HG02759 (cell line): ENCODE measurements at regions not wholly inside any gene's neighbourhood (a gene's known extent, or its start where the extent isn't known, plus 50 kb on each side); places are given as distances from the start of the nearest gene placed in this dataset.
"Not testable (repeated sequence)": the region's sequence is repeated elsewhere in the genome, so short reads cannot be mapped to it uniquely, and the experiment has no call there.

Experiments used
- ATAC-seq: cut with Tn5 transposase; IDR thresholded peaks from one replicate; pipeline ENCODE4 v1.9.1; 2021; ENCODE audit warnings: mild to moderate bottlenecking, moderate library complexity; ENCODE audit not compliant: unreplicated experiment

DNA sequence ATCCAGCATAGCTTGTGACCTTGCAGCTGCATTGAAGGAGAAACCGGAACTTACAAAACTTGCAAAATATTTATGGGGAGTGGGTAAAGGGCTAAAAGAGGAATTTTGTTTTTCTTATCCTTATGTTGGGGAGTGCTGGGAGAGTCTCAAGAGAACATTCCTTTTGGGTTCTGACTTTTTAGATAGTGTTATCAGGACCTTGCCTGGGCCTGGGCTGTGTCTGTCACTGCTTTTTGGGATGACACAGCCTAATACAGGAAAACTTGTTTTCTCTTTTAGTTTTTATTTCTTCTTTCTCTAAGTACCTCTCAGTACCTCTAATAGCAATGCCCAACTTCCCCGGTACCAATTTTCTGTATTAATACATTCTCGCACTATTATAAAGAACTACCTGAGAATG, 850.6 kb downstream of the RPS29 start:
- no peak for ATAC-seq

DNA sequence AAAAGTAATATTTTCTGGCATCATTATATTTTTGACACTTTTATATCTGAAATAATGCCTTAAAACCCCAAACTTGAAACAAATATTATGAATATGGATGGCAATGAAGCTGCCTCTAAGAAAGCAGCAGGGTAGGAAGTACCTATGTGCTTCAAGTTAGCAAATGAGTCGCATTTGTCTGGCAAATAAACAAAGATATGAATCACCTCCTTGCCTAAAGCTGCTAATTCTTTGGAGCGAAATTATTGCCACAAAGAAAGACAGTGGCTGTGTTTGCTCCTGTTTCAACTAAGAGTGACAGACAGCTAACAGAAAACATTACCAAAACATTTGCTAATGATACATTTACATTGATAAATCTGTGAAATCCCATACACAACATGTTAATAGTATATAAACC, 854.9 kb downstream of the RPS29 start:
- no peak for ATAC-seq

DNA sequence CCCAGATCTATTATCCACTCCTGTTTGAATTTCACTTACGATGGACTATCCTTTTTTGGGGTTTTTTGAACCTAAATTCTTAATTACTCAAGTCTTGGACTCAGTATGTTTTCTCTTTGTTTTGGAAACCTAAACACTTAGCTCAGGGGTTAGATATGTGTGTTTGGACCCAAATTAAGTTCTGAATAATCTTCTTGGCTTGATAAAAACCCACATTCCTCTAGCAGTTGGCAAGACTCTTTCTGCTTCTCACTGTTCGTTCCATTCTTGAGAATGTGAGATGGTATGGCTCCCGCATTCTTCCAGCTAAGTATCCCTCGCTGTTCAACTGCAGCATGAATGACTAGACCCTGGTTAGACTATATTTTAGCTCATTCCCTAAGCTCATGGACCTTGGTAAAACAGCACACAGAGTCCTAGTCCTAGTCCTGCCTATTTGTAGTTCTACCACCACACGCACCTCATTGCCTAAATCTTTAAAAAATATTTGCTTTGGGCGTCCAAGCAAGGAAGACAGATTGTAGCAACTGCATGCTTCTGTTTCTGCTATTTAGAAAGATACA, 860.0 kb downstream of the RPS29 start:
- no peak for ATAC-seq

DNA sequence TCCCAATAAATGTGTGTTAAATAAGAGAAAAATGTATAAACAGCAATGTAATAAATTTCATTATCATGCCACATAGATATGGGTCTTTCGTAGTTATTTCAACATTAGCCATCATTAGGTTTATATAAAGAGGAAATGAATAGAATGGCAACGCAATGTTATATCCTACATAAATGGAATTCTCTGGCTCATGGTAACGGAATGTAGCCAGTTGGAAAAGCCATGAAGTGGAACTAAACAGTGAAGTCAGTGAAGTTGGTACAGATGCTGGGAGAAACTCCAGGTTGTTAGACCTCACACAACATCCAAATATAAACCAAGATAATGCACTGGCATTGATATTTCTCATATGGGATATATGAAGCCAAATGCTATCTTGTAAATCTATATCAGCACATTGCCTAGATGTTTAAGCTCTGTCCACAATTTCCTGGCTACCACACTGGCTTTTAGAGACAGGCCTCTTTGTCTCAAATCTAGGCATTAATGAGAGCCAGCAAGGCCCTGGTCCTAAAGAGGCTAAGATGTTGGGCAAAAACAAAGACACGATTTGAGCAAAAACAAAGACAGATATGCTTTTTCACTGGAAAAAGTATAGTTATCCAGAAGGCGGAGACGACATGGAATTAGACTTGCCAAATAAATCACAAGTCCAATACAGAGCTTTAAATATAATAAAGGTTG, 861.0 kb downstream of the RPS29 start:
- ATAC-seq = no peak

DNA sequence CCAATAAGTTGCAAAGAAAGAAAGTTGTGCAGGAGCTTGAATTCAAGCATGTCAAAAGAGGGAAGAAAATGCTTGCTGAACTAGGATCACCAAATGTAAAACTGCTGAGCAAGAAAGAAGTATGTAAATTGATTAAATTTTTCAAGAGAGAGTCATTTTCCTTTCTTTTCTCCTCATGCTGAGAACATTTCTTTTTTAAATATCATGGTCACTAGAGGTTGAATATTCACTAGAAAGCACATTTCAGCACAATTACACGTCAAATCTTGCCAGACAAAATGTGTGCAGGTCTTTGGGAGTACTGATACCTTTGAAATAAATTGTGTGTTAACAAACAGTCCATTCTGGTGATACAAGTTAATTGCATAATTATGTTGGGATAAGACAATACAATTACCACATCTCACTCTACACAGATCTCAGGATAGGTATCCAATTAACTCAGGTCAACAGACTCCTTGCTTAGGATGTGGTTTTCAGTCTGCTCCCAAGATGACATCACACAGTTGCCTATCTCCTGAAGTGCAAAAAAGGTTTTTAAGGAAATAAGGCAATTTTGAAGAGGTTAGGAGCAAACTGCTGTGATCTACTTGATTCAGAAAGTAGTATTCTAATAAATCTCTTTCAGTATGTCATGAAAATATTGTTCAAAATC, 862.2 kb downstream of the RPS29 start:
- no peak for ATAC-seq

DNA sequence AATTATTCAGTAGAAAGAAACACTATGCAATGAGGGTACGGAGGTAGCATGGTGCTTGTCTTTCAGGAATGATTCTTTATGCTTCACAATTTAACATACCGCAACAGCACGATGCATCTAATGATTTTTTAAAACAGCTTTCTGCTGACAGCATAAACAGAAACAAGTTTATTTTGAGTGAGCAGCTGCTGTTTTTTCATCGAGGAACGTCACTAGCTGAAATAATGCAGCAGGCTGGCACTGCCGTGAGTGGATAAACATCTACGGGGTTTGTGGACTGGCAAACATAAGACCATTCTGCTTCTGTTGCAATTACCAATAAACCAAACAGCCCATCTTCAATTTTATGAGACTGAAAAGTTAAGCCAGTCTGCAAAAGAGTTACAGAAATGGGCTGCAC, 871.8 kb downstream of the RPS29 start:
- ATAC-seq = no peak

DNA sequence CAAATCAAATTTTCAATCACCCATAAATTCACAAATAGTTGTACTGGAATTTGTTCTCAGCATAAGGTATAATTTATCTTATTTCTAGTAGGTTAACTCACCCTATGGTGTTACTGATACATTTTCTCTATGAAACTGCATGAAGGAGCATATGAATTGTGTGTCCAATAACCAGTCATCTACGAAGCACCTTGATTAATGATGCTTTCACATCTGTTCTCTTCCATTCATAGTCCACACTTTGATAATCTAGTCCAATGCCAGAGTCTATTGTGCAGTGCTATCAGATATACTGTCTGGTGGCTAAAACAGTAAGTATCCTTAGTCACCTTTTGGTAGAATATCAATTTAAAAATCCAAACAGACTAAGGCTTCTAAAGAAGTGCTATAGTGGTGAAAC, 876.0 kb downstream of the RPS29 start:
- no peak for ATAC-seq

DNA sequence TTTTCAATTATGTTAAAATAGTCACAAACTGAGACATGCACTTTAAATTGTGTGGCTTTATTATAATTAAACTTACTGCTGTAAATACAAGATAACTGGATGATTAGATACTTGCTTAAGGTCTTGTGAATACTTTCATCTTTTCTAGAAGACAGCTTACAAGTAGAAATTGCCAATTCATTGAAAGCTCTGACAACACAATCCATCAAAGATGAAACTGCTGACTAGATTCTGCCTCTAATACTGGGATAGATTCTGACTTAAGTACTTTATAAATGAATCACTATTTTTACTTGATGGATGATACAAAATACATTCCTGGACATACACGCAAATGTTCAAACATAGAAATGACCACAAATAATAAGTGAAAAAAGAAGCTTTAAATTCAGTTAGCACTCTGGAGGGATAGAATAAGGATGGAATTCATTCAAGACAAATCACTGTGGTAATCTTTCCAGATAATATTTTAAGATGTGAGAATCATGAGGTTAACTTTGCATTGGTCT, 876.8 kb downstream of the RPS29 start:
- ATAC-seq = no peak

DNA sequence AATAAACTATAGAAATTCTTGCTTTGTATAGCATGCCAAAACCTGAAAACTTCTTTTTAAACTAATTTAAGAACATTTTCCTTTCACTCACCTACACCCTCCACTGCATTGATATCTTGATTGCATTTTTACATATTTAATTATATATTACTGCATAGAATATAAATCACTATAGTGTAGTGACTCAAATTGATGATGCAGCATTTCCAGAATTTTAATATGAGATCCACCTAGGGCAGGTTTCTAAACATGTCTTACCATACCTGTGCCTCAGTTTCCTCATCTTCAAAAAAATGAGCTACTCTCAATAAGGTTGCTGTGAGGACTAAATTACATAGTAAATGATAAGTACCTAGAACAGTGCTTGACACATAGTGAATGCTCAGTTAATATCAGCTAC, 881.5 kb downstream of the RPS29 start:
- ATAC-seq = no peak

DNA sequence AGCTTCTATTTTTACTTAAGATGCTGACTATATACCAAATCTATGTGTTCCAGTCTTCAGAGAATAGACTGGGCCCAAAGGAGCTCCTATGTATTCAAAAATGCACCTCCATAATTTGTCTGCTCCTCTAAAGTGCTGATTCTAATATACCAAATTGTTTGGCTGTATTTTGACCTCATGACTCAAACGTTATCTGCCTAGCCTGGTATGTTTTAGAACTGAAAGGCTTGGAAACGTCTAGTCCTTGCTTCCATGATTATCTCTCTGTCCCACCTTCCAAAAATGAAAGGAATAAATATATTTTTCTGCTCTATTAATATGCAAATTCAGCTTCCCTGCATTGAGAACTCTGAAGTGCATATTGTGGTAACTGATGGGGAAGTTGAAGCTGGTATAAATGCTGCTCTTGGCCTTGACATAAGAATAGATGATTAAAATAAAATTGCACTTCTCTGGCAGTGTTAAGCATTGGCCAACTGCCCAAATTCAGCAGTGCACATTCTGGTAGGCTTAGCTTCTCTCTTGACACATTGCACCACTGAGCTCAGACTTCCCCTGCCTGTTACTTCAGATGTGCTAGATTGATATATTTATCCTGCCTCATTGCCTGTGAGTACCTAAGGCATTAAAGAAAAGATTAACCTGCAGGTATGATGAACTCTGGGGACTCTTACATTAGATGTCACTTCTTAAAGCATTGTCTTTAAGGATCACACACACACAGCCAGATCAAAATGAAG, 882.3 kb downstream of the RPS29 start:
- ATAC-seq = no peak

DNA sequence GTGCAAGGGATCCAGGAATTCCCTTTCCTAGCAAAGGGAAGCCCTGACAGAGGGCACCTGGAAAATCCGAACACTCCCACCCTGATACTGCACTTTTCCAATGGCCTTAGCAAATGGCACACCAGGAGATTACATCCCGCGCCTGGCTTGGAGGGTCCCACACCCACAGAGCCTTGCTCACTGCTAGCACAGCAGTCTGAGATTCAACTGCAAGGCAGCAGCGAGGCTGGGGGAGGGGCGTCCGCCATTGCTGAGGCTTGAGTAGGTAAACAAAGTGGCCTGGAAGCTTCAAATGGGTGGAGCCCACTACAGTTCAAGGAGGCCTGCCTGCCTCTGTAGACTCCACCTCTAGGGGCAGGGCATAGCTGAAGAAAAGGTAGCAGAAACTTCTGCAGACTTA, 888.8 kb downstream of the RPS29 start:
- ATAC-seq = not testable (repeated sequence)

DNA sequence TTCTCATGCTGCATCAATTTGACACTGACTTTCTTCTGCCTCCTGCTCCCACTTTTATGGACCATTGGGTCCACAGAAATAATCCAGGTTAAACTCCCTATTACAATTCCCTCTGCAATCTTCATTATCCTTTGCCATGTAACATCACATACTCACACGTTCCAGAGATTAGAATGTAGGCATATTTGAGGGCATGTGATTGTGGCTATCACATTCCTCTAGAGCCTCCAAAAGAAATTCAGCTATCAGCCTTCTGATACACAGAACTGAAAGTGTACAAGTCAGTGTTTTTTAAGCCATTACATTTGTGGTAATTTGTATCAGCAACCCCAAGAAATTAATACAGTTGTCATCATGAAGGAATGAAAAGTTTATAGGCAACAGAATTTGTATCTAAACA, 892.4 kb downstream of the RPS29 start:
- no peak for ATAC-seq

DNA sequence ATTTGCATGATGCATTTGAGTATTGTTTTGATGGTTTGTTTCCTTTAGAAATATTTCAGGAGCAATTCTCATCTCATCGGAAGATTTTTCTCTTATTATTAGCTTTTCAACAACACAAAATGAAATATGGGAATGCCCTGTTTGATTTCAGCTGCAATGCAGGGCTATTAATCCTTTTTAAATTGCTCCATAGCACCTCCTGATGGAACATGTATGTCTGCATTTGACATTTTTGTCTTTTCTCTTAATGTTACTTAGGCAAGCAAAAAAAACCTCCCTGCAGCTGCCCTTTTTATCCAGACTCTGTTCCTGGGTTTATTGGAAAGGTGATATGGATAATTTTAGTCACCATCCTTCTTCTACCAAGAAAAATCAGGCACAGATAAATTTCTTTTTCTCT, 895.8 kb downstream of the RPS29 start:
- no peak for ATAC-seq

DNA sequence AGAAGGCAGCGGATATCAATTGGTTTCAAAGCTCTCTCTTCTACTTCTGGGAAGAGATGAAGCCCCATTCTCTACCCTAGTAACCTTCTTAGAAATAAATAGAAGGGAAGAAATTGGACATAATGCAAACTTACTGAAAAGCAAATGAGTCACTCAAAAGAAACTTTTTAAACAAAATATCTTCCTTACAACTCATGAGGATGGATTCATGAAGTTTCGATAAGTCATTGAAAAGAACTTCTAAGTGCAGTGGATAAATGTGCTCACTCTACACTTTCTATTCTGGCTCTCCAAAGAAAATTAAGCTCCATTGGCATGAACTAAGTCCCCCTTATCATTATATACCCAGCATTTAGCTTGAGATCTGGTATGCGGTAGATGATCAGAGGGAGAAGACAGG, 899.5 kb downstream of the RPS29 start:
- no peak for ATAC-seq

DNA sequence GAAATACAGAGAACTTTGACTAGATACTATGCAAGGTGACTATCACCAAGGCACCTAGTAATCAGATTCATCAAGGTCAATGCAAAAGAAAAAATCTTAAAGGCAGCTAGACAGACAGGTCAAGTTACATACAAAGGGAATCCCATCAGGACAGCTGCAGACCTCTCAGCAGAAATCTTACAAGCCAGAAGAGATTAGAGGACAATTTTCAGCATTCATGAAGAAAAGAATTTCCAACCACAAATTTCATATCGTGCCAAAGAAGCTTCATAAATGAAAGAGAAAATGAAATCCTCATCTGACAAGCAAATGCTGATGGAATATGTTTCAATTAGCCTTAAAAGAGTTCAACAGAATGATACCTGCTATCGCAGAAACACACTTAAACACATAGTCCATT, 913.7 kb downstream of the RPS29 start:
- ATAC-seq = no peak

DNA sequence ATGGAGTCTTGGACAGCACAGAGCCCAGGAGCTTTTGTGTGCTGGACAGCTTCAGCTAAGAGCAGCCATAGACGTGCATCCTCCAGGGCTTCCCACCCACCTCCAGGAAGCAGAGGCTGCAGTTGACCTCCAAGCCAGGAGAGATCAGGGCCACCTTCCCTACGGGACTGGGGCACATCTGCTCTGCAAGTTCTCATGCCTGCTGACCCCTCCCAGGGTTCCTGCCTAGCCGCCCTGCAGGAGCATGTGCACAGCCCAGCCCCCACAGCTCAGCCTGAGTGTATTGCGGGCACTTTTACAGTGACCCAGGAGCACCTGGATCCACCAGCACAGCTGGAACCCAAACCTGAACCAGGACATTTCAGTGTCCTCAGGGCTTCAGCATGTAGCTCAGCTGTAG, 915.2 kb downstream of the RPS29 start:
- ATAC-seq = no peak

DNA sequence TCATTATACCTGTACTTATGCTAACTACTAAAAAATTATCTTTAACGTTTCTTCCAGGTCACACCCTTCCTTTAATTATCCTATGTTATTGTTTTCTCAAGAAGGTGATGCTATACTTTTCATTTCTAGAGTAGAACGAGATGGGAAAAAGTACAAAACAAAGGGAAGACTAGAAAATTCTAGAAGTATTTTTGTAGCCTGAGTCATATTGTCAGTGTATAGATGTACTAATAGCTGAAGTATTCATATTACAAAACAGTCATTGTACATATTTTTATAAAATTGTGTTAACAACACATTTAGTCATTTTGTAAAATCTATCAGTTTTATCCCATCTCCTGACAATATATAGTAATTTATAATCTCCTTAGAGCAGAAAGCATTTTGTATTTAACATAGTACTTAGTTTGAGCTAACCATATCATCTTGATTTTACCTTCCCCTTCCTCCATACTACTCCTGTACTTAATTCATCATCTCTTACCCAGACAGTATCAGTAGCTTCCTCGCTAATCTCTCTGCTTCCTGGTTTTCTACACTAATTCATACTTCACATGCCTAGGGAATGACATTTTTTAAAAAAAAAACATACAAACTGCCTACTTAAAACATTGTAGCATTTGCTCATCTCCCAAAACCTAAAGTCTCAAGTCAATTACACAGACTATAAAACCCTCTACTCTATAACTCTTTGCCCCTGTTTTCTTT, 920.9 kb downstream of the RPS29 start:
- no peak for ATAC-seq

DNA sequence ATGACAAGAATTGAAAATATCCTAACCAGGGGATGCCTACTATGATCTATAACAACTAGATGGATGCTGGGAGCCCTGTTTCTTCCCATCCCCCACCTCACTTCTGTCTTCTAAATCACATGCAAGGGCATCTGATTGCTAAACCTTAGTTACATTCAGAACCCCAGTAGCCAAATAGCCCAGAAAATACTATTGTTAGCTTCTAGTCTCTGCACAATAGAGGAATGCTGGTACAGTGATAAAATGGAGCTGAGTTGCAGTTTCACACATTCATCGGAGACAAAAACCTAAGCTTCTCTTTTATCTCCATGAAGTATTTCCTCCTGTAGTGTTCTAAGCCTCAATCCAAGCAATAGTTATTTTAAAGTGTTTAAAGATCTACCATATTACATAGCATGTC, 942.9 kb downstream of the RPS29 start:
- no peak for ATAC-seq

DNA sequence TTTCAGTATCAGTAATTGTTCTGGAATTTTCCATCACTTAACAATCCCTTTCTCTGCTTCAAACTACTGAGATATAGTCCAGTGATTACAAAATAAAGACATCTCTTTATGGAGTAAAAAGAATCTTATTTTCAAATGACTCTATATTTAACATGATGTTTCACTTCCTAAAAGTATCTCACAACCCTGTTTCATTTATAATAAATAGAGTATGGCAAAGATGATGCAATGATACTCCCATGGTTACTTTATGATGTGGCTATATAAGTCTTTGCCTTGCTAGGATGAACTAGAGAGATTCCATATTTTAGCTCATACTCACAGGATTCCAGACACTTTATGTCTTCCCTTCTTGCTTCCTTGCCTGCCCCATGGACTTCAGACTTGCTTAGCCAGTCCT, 953.5 kb upstream of the MDGA2 start:
- no peak for ATAC-seq

DNA sequence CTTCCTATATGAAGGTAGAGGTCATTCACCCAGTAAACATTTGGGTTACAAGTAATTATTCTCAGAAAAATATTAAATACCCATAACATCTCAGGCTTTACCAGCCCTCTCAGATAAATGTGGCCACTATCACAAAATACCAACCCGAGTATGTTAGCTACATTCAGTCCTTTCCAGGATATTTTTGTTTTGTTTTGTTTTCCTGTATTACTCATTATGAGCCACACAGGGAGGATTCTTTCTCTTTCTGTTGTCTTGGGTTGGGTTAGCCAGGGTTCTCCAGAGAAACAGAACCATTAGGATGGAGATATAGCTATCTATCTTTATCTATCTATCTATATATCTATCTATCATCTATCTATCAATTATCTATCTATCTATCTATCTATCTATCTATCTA, 947.6 kb upstream of the MDGA2 start:
- no peak for ATAC-seq

DNA sequence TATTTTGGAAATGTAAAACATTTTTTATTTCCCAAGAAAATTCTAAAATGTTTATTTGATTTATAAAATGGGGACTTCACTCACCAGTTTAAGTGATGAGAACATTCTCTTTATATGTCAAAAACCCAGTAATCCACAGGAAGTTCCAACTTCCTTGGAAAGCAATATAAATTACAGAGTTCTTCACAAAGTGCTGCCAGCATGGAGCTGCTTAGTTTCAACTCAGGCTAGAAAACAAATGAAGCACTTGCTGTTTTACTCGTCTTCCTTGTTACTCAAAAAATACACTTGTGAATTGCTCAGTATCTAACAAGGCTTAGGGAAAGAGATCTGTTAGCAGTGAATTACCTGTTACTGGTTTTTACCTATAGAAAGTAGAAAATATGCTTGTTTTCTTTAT, 942.7 kb upstream of the MDGA2 start:
- no peak for ATAC-seq
